ENCODE measurements at regions not wholly inside any gene's neighbourhood (a gene's known extent, or its start where the extent isn't known, plus 50 kb on each side); places are given as distances from the start of the nearest gene placed in this dataset.

GRCh38 chr4:104964410-104965175 is 182.1 kb upstream of the TET2 start:
- TF ChIP-seq MTA3 (IDR thresholded peaks at IDR 0.05; ENCODE audit: borderline replicate concordance, low read length) = no peak
- no peak for TF ChIP-seq POLR2A (IDR thresholded peaks at IDR 0.05; ENCODE audit: low read depth, low read length)
- no peak for TF ChIP-seq ASH2L (IDR thresholded peaks at IDR 0.05; ENCODE audit: borderline replicate concordance, low read depth)
- TF ChIP-seq EZH2 (IDR thresholded peaks at IDR 0.05; ENCODE audit: borderline replicate concordance, control insufficient read depth, low read depth, low read length) = no peak
- no peak for TF ChIP-seq RELA (IDR thresholded peaks at IDR 0.05; ENCODE audit: borderline replicate concordance, partially characterized antibody)
- TF ChIP-seq HDAC6 (IDR thresholded peaks at IDR 0.05; ENCODE audit: unreplicated experiment) = no peak
- TF ChIP-seq, protein P1, sequence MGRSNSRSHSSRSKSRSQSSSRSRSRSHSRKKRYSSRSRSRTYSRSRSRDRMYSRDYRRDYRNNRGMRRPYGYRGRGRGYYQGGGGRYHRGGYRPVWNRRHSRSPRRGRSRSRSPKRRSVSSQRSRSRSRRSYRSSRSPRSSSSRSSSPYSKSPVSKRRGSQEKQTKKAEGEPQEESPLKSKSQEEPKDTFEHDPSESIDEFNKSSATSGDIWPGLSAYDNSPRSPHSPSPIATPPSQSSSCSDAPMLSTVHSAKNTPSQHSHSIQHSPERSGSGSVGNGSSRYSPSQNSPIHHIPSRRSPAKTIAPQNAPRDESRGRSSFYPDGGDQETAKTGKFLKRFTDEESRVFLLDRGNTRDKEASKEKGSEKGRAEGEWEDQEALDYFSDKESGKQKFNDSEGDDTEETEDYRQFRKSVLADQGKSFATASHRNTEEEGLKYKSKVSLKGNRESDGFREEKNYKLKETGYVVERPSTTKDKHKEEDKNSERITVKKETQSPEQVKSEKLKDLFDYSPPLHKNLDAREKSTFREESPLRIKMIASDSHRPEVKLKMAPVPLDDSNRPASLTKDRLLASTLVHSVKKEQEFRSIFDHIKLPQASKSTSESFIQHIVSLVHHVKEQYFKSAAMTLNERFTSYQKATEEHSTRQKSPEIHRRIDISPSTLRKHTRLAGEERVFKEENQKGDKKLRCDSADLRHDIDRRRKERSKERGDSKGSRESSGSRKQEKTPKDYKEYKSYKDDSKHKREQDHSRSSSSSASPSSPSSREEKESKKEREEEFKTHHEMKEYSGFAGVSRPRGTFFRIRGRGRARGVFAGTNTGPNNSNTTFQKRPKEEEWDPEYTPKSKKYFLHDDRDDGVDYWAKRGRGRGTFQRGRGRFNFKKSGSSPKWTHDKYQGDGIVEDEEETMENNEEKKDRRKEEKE (IDR thresholded peaks at IDR 0.05) = no peak
- TF ChIP-seq, protein P2, sequence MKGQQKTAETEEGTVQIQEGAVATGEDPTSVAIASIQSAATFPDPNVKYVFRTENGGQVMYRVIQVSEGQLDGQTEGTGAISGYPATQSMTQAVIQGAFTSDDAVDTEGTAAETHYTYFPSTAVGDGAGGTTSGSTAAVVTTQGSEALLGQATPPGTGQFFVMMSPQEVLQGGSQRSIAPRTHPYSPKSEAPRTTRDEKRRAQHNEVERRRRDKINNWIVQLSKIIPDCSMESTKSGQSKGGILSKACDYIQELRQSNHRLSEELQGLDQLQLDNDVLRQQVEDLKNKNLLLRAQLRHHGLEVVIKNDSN (IDR thresholded peaks at IDR 0.05; ENCODE audit: borderline replicate concordance, extremely low read length, insufficient read depth, low read depth, low read length) = no peak
- TF ChIP-seq POLR2AphosphoS5 (IDR thresholded peaks at IDR 0.05; ENCODE audit: low read length) = no peak

All from GM12878 (cell line).